DMS 273 (cell line): ENCODE measurements at regions not wholly inside any gene's neighbourhood (a gene's known extent, or its start where the extent isn't known, plus 50 kb on each side); places are given as distances from the start of the nearest gene placed in this dataset.
A peak's percentile ranks its signal among the peaks of the same experiment; 100 is the strongest.

Source experiments
- DNase-seq: peaks from one replicate; lab custom pipeline; 2025; ENCODE audit not compliant: unreplicated experiment; lab: John Stamatoyannopoulos, UW

DNA sequence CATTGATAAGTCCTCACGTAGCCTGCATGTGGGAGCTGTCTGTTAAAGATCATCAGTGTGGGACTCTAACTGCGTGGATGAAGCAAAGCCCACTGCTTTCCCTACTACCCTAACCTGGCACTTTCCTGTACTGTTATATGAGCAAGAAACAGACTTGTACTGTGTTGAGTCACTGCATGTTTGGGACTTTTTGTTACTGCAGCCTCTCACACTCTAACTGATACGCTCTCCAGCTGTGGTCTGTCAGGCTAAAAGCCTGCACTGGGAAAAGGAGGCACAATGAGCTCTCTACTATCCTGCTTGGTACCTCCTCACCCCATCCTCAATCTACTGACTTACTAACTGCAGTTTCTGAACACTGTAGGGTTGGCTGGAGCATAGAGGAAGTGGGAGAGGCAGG, 93.7 kb upstream of the PLET1 start:
- DNase-seq, result no peak

DNA sequence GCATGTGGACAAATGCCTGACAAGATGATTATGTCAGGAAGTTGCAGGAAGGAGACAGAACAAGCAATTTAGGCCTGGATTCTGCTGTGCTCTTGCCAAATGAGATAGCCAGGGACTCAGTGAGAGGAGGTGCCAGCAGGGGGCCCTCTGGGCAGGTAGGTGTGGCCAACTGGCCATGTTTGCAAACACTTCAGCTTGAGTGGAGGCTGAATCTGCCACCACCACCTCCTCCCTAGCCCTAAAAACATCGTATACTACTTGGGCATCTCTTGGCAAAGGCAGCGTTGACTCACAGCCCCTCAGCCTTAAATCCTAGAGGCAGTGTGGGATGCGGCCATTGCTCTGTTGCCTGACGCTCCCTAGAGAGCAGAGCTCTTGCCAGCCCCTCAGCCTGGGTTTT, 95.1 kb upstream of the PLET1 start:
- peak; percentile 47 for DNase-seq

DNA sequence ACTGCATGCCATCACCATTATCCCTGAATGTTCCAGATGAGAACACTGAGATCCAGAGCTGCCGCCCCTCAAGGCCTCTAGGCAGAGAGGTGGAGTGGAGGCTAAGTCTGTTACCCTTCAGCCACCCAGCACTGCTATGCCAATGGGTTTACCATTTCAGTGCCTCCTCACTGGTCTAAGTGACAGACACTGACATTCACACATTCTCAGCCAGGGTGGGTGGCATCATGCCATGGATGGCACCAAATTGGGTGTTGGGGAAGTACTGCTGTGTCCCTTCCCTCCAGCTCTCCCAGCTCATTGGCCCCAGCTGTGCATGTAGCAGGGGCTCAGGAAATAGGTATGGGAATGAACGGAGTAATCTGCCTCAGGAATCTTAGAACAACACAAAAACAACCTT, 96.8 kb upstream of the PLET1 start:
- DNase-seq, result no peak

DNA sequence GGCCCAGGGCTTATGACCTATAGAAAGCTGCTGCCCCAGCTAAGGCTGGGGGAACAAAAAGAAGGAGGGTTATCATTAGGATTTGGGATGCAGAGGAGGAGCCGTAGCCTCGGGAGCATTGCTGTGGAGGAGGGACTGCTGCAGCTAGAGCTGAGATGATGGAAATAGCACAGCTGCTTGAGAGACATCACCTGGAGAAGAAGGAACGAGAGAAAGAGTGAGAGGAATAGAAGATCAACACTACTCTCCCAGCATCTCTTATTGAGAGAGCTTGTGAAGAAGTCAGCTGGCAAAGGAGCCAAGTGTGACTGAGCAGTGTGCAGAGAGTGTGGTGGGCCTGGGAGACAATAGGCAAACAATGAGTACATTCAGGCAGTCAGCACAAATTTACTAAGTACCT, 100.7 kb upstream of the PLET1 start:
- no peak for DNase-seq

DNA sequence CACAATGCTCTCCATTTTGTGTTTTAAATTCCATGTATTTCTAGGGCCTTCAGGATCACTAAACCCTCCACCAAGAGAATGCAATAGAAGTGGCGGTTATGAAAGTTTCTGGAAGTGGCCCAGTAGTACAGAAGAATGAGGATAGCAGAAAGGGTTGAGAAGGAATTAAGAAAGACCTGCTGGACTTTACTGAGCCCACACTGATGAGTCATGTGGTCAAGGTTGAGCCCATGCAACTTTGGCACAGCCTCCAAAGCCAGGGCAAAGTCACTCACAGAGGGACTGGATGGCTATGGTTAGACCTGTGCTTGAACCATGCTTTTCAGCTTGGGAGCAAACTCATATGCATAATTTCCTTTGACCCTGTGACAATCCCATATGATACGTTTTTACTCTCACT, 102.9 kb upstream of the PLET1 start:
- DNase-seq, result no peak

DNA sequence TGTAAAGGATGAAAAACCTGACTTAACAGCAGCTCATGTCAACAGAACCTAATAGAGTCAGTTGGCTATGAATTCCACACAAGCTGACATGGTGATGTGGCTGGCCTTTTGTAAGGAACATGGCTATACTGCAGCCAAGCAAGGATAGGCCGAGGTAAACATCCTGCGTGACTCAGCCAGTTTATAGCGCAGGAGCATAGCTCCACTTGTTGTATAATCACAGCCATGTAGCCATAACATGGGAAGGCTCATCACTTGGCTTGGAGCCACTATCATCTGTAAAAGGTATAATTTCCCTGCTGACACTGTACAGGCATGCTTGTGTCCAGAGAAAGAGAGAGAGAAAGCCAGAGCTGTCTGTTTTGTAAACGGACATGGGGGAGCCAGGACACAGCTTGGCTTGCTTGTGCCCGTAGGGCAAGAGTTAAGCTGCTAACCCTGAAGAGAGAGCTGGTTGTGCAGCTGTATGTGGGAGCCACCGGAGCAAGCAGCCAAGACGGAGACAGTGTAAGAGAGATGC, 104.4 kb upstream of the PLET1 start:
- DNase-seq, result no peak

DNA sequence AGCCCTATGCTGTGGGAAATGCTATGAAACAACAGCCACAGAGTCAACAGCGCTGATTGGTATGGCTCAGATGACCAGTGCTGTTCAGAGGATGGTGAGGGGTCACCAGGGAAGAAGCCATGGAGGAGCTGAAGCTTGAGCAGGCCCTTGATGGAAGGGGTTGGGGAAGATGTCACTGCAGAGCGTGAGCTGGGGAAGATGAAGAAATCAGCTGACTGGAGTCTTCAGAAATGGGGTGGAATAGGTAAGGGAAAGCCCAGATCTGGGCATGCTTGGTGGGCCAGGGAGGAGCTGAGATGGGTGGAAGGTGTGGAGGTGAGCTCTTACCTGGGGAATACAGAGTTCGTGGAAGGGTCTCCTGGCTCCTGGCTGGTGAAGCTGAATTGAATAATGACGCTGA, 105.4 kb upstream of the PLET1 start:
- no peak for DNase-seq

DNA sequence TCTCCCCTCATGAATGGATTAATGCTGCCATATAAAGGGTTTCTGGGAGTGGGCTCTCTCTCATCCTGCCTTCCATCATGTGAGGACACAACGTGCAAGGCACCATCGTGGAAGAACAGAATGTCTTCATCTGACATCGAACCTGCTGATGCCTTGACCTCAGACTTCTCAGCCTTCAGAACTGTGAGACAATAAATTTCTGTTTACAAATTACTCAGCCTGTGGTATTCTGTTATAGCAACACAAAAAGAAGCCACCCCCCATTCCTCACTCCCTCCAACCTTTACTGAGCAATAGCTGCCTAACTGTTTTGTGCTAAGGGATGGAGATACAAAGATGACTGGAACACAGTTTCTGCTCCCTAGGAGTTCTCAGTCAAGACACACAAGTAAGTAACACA, 106.1 kb upstream of the PLET1 start:
- no peak for DNase-seq

DNA sequence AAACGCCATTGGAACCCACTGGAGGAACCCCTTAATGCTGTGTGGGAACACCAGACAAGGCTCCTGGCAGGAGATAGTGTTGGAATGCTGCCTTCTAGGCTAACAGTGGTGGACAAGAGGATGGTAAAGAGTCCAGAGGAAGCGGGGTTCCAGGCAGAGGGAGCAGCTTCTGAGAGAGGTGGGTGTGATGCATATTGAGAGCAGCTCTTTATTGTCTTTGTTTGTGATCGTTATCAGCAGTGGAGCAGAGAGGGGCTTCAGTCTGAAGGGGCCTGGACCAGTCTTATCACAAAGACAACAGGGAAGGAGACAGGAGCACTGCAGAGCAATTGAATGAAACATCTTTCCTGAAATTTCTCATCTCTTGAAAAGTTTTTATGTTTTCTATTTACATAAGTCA, 106.8 kb upstream of the PLET1 start:
- no peak for DNase-seq

DNA sequence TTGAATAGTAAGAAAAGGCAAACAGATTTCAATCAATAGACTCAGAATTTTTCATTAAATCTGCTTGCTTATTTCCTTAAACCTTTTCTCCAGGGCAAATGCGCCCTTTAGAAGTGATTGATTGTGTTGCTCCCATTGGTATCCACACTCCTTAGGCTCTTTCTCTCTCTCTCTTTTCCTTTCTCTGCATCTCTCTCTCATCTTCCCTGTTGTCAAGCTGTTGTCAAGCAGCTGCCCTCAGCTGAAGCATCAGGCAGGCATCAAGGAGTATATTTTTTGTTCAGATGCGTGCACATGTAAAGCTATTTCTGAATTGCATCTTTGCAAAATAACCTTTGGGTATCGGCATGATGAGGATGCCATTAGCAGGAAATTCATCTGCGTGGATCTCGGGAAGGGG, 107.2 kb upstream of the PLET1 start:
- no peak for DNase-seq

DNA sequence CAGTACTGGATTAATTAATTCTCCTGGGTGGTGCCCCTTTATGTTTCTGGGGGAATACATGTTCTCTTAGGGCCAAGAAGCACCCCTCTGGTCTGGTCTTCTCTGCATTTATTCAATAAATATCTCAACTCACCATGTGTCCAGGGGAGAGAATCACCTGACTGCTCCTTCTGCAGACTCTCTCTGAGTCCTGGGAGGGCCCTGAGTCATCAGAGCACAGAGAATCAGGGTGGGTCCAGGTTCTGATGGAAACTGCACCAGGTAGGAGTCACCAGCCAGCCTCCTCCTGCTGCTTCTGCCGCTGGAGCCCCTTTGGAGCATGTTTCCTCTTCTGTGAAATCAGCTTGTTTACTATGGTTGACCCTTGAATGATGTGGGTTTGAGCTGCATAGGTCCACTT, 107.7 kb upstream of the PLET1 start:
- no peak for DNase-seq

DNA sequence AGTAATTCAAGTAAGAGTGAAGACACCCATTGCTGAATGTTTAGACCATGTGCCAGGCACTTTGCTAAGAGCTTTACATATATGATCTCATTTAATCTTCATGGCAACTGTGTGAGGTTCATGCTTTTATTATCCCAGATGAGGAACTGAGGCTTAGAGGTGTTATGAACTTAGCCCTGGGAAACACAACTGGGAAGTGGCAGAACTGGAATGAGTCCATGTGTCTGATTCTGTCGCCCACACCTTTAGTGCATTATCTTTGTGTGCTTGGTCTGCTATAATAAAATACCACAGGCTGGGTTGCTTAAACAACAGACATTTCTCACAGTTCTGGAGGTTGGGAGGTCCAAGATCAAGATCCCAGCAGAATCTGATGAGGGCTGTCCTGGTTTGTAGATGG, 108.7 kb upstream of the PLET1 start:
- DNase-seq, result no peak

DNA sequence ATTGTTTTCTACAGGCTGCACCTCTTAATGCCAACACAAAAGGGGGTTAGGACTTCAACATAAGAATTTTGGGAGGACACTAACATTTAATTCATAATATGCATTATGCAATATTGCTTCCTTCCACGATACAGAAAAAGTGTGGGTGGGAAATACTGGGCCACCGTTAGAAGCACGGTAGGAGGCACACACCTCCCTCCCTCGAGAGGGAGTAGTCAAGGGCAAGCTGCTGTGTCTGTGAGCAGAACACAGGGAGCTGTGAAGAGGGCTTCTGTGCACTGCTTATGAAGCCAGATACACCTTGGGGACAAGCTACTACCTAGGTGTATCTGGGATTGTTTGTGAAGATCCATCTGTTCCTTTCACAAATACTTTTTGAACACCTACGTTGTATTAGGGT, 109.3 kb upstream of the PLET1 start:
- no peak for DNase-seq

DNA sequence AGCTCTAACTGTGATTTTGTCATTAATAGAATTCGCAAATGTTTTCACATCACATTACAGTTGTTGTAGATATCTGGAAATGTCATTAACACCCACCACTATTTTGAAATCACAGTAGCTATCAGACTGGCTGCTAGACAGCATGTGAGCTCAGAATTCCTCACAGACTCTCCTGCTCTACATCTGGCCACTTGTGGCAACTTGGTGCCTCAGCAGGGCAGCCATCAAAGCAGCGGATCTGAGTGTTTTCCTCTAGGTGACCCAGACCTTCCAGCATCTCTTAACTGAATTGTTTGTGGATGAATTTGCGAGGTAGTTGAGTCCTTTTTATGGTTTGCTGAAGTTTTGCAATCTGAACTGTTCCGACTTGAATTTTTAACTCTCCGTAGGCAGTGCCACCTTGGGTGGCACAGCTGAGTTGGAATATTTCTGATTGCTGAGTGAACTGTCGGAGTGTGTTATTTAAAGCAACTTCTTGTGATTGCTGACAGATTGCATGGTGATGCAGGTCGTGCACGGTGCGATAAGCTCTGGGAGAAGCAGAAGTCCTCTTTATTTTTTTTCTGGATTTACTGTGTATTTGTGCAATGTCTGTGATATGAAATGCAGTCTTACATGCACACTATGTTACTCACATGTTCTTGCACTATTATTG, 114.0 kb upstream of the PLET1 start:
- no peak for DNase-seq

DNA sequence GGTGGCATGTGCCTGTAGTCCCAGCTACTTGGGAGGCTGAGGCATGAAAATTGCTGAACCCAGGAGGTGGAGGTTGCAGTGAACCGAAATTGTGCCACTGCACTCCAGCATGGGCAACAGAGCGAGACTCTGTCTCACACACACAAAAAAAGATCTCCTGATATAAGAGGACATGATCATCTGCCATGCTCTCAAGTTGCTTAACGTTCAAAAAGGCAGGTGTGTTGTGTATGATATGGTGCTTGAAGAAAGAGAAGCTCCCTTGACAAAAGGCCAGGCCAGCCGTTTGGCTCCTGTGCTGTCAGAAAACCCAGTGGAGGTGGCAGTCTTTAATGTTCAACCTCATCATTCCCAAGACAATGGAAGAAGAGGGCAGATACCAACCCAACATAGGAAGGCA, 117.3 kb upstream of the PLET1 start:
- DNase-seq, result no peak

DNA sequence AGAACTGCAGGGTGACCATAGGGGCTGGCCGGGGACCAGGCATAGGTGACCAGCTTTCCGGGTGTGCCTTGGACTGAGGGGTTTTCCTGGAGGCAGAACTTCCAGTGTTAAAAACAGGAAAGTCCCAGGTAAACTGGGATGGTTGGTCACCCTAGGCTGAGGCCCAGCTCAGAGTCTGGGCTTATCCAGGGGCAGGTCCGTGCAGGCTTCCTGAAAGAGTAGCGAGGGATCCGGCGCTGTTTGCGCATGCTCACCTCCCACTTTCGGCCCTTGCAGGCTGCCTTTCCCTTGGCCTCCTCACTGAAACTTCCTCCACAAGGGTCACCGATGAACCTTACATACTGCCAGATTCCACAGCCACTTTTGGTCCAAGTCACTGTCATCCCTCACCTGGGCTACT, 119.8 kb upstream of the PLET1 start:
- no peak for DNase-seq

DNA sequence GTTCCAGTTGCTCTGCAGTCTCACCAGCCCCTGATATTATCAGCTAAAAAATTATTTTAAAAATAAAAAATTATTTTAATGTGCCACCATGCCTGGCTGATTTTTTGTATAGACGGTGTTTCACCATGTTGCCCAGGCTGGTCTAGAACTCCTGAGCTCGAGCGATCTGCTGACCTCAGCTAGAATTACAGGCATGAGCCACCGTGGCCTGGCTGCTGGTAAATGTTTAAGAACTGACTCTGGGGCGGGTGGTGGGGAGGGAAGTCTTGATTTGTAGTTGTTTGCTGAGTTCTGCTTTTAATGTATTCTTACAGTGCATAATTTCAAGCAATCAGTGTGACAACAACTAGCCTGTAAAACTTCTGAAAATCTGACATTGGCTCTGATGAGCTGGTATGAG, 120.9 kb upstream of the PLET1 start:
- no peak for DNase-seq

DNA sequence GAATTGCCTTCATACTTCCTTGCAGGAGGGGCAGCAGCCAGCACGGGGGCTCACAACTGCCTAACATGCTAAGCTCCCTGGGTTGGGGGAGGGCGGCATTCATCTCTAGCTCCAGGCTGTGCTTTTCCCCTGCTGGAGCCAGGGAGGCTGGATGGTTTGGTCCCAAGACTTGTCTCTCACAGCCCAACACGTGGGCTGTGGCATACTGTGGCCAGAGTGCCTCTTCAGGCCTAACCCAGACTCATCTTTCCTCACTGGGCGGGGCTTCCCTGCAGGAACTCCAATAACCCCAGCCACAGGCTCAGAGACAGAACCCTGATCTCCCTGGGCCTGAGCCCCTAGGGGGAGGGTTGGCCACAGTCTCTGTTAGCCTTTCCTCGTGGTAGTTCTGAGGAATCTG, 121.9 kb upstream of the PLET1 start:
- no peak for DNase-seq

DNA sequence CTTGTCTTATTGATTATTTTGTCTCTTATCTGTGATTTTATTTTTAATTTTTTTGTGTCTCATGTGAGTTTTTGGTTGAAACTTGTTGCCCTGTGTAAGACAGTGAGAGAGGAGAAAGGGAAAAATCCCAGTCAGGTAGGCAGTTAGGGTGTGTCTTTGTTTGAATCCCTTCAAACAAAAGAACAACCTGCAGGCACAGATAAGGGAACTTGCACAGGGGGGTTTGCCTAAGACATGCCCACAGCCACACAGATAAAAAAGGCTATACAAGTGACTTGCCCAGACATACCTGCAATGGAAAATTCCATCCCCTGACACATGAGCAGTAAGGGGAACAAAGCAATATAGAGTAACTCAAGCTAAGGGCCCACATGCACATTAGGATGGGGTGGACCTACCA, 127.8 kb upstream of the PLET1 start:
- no peak for DNase-seq

DNA sequence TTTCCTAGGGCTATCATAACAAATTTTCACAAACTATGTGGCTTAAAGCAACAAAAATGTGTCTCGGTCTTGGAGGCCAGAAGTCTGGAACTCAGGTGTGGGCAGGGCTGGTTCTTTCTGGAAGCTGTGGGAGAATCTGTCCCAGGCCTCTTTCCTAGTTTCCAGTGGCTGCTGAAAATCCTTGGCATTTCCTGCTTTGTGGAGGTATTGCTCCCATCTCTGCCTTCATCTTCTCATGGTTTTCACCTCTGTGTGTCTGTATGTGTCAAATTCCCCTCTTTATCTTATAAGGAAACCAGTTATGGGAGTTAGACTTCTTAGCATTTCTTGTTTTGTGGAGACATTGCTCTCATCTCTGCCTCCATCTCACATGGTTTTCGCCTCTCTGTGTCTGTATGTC, 130.4 kb upstream of the PLET1 start:
- DNase-seq, result no peak

DNA sequence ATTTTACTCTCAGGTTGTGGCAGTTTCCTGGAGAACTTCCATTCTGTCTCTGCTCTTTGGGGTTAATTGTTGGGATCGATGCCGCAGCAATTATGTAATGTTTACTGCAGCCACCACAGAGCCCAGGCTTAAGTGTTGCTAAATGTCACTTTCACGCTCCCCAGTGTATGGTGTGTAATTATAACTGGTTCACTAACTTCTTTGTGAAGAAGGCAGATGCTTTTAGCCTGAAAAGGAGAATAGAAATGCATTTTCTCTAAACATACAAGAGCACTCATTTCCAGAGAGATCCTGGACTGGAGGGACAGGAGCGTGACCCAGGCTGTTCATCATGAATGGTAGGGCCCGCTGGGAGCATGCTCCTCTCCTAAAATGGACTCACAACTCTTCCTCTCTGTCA, 132.2 kb upstream of the PLET1 start:
- no peak for DNase-seq

DNA sequence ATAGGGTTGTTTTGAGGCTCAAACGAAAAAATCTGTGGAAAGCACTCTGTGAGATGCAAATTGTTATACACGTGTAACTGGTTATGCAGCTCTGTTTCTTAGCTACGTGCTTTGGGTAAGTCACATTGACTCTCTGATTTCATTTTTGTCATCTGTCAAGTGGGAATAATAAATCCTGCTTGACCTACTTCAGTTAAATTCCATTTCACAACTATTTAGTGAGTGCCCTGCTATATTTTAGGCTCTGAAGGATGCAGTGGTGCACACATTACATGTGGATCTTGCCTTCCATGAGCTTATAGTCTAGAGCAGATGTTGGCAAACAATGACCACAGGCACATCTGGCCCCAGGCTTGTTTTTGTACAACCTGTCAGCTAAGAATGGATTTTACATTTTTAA, 133.6 kb upstream of the PLET1 start:
- DNase-seq, result no peak

DNA sequence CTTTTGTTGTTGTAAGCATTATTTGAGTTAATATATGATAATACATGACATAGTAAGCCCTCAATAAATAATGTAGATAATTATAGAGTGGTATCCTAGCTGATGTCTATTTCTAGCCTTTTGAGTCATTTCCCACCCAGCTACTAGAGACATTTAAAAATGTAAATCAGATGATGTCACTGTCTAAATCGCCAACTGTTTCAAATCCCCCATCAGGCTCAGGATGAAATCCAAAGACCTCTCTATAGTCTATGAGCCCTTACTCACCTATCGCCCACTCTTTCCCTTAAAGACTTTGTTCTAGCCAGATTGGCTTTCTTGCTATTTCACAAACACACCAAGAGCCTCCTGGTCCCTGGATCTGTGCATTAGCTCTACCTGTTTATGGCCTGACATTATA, 135.4 kb upstream of the PLET1 start:
- DNase-seq, result peak; percentile 1
